Peyer's patch (tissue), 4 donors: ENCODE measurements at regions not wholly inside any gene's neighbourhood (a gene's known extent, or its start where the extent isn't known, plus 50 kb on each side); places are given as distances from the start of the nearest gene placed in this dataset.
"Not testable (repeated sequence)": the region's sequence is repeated elsewhere in the genome, so short reads cannot be mapped to it uniquely, and the experiment has no call there.

ENCODE experiments used
- CTCF ChIP-seq, 6 experiments: fragments of 450-650 bp in 4 of 6; fragments of 200-600 bp in 2 of 6; sonication (generic) in 1 of 6; IDR thresholded peaks; one replicate each; pipeline ENCODE4 v1.5.1; 2017 to 2019; ENCODE audit warnings: antibody characterized with exemption in 6 of 6, mild to moderate bottlenecking in 3 of 6, moderate library complexity in 1 of 6
- POLR2A ChIP-seq, 2 donors: fragments of 450-650 bp; IDR thresholded peaks; one replicate each; pipeline ENCODE4 v1.5.1; 2017; ENCODE audit warnings: antibody characterized with exemption in 2 of 2, mild to moderate bottlenecking in 2 of 2, moderate library complexity in 2 of 2

- not testable (repeated sequence) for TF ChIP-seq CTCF, POLR2A (IDR thresholded peaks at IDR 0.05)
Measured at GRCh38 chr6:40656772-40657171, 69.6 kb upstream of the LRFN2 start.
